ENCODE measurements at regions not wholly inside any gene's neighbourhood (a gene's known extent, or its start where the extent isn't known, plus 50 kb on each side); places are given as distances from the start of the nearest gene placed in this dataset.

DNA sequence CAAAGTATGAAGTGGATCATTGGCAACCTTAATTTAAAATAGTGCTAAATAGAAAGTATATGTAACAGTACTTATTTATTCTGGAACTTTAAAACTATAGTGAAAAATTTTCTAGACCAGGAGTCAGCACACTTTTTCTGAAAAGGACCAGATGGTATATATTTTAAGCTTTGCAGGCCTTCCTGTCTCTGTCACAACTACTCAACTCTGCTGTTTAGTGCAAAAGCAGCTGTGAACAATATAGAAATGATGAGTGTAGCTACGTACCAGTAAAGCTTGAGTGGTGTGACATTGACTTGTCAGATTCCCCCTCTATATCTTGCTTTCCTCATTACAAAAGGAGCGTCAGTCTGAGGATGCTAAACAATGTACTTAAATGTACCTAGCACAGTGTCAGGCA, 88.1 kb upstream of the IGFBP3 start:
- peaks cover 3% of the 10 kb centered on the region for H3K36me3 Mint-ChIP-seq (ENCODE audit: low read depth)
- H3K27ac Mint-ChIP-seq, result no peak overlapping the region
- intact Hi-C loops (cut with DNase I, micrococcal nuclease), result no loop called here

DNA sequence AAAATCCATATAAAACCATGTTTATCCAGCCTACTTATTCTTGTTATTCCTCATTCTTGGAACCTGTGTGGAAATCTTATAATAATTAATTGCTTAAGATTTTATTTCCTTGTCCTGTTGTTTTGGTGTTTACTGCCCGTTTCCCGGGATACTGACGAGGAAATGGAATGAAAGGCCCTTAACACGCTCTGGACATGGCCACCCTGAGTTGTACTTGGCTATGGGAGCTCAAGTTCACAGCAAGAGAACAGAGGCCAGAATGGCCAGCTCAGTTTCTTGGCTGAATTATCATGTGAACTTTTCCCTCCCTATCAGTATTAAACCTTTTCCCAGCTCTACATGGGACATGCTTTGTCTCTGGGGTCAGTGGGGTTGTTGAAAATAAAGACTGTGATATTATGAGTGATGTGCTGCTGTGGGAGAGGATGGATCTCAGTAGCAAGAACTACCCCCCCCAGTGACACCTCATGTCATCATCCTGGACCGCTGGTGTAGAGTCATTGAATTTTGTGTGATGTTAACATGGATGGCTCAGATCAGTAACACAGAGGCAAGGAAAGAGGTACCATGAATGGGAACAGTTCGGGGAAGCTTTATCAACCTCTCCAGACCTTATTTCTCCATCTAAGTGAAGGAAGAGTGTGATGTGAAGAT, 87.0 kb upstream of the IGFBP3 start:
- no peak overlapping the region for H3K4me3 ChIP-seq (ENCODE audit: low read length)
- no peak overlapping the region for H3K27ac ChIP-seq (ENCODE audit: low read depth in 1 of 2, low read length in 2 of 2)
- H3K36me3 ChIP-seq (ENCODE audit: insufficient read depth, low read length), result no peaks in the 10 kb centered on the region
- Mint-ChIP-seq H3K9me3 (peaks cover 14% of the 10 kb centered on the region), H3K27me3 (no peaks in the 10 kb centered on the region), H3K36me3 (ENCODE audit: low read depth) (peaks cover 3% of the 10 kb centered on the region), H3K27ac (no peak overlapping the region), H3K4me3 (no peak overlapping the region), H3K4me1 (ENCODE audit: low read depth) (no peaks in the 10 kb centered on the region)
- DNase-seq (no peak), ATAC-seq (ENCODE audit: poor library complexity) (no peak)
- H3K9me3 ChIP-seq (ENCODE audit: control insufficient read depth in 1 of 2, insufficient read depth in 1 of 2, low read length in 2 of 2), result peaks cover 0 to 10% of the 10 kb centered on the region in 2 experiments
- ChIA-PET POLR2A (no interaction called here), CTCF (no interaction called here)
- intact Hi-C loops (cut with DNase I, micrococcal nuclease), result no loop called here
- no peaks in the 10 kb centered on the region for H3K27me3 ChIP-seq (ENCODE audit: control insufficient read depth in 1 of 2, insufficient read depth in 2 of 2, low read length in 2 of 2)
- TF ChIP-seq, protein P1, sequence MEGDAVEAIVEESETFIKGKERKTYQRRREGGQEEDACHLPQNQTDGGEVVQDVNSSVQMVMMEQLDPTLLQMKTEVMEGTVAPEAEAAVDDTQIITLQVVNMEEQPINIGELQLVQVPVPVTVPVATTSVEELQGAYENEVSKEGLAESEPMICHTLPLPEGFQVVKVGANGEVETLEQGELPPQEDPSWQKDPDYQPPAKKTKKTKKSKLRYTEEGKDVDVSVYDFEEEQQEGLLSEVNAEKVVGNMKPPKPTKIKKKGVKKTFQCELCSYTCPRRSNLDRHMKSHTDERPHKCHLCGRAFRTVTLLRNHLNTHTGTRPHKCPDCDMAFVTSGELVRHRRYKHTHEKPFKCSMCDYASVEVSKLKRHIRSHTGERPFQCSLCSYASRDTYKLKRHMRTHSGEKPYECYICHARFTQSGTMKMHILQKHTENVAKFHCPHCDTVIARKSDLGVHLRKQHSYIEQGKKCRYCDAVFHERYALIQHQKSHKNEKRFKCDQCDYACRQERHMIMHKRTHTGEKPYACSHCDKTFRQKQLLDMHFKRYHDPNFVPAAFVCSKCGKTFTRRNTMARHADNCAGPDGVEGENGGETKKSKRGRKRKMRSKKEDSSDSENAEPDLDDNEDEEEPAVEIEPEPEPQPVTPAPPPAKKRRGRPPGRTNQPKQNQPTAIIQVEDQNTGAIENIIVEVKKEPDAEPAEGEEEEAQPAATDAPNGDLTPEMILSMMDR (IDR thresholded peaks at IDR 0.05), result no peak
- no peaks in the 10 kb centered on the region for H3K4me1 ChIP-seq (ENCODE audit: insufficient read depth, low read length)

More for the DNA sequence above, 88.1 kb upstream of the IGFBP3 start:
- Histone ChIP-seq H3K27ac (ENCODE audit: low read depth in 1 of 2, low read length in 2 of 2) (no peak overlapping the region), H3K27me3 (ENCODE audit: control insufficient read depth in 1 of 2, insufficient read depth in 2 of 2, low read length in 2 of 2) (no peaks in the 10 kb centered on the region), H3K4me3 (ENCODE audit: low read length) (no peak overlapping the region), H3K9me3 (ENCODE audit: control insufficient read depth in 1 of 2, insufficient read depth in 1 of 2, low read length in 2 of 2) (peaks cover 0 to 10% of the 10 kb centered on the region in 2 experiments), H3K36me3 (ENCODE audit: insufficient read depth, low read length) (no peaks in the 10 kb centered on the region), H3K4me1 (ENCODE audit: insufficient read depth, low read length) (no peaks in the 10 kb centered on the region)
- no peak for DNase-seq
- ChIA-PET CTCF (no interaction called here), POLR2A (no interaction called here)
- Mint-ChIP-seq H3K9me3 (peaks cover 8% of the 10 kb centered on the region), H3K4me1 (ENCODE audit: low read depth) (no peaks in the 10 kb centered on the region), H3K4me3 (no peak overlapping the region), H3K27me3 (no peaks in the 10 kb centered on the region)
- TF ChIP-seq, protein P1 (IDR thresholded peaks at IDR 0.05), result no peak
- ATAC-seq (ENCODE audit: poor library complexity), result no peak

GRCh38 chr7:46007194-46007593, 86.1 kb upstream of the IGFBP3 start:
- intact Hi-C loops (cut with DNase I, micrococcal nuclease), result no loop called here
- ChIA-PET POLR2A (no interaction called here), CTCF (no interaction called here)
- Mint-ChIP-seq H3K4me1 (ENCODE audit: low read depth) (no peaks in the 10 kb centered on the region), H3K4me3 (no peak overlapping the region), H3K9me3 (peaks cover 14% of the 10 kb centered on the region), H3K27ac (no peak overlapping the region), H3K36me3 (ENCODE audit: low read depth) (peaks cover 3% of the 10 kb centered on the region), H3K27me3 (no peaks in the 10 kb centered on the region)
- Histone ChIP-seq H3K4me3 (ENCODE audit: low read length) (no peak overlapping the region), H3K27me3 (ENCODE audit: control insufficient read depth in 1 of 2, insufficient read depth in 2 of 2, low read length in 2 of 2) (no peaks in the 10 kb centered on the region), H3K9me3 (ENCODE audit: control insufficient read depth in 1 of 2, insufficient read depth in 1 of 2, low read length in 2 of 2) (peaks cover 0 to 10% of the 10 kb centered on the region in 2 experiments), H3K4me1 (ENCODE audit: insufficient read depth, low read length) (no peaks in the 10 kb centered on the region), H3K27ac (ENCODE audit: low read depth in 1 of 2, low read length in 2 of 2) (no peak overlapping the region), H3K36me3 (ENCODE audit: insufficient read depth, low read length) (no peaks in the 10 kb centered on the region)
- ATAC-seq (ENCODE audit: poor library complexity) (no peak), DNase-seq (no peak)
- TF ChIP-seq, protein P1 (IDR thresholded peaks at IDR 0.05), result no peak

All from CD4-positive, alpha-beta T cell (primary cell).